ENCODE measurements at regions not wholly inside any gene's neighbourhood (a gene's known extent, or its start where the extent isn't known, plus 50 kb on each side); places are given as distances from the start of the nearest gene placed in this dataset.
A peak's percentile ranks its signal among the peaks of the same experiment; 100 is the strongest.
"Not testable (repeated sequence)": the region's sequence is repeated elsewhere in the genome, so short reads cannot be mapped to it uniquely, and the experiment has no call there.

DNA sequence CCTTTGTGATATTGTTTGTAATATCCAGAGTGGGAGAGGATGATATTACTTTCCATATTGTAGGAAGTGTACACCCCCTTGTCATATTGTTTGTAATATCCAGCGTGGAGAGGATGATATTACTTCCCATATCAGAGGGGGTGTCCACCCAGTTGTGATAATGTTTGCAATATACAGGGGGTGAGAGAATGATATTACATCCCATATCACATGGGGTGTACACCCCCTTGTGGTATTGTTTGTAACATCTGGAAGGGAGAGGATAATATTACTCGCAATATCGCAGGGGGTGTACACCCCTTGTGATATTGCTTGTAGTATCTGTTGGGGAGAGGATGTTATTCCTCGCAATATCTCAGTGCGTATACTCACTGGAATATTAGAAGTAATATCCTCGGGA, 61.5 kb downstream of the PRSS23 start:
- H3K9me3 Mint-ChIP-seq: no peaks in the 10 kb centered on the region
- DNase-seq: no peak
- ATAC-seq: no peak
- H3K4me1 Mint-ChIP-seq: no peaks in the 10 kb centered on the region
- H3K4me3 Mint-ChIP-seq: no peak overlapping the region
- peaks cover 30% of the 10 kb centered on the region for H3K27me3 Mint-ChIP-seq
- no peak overlapping the region for H3K27ac Mint-ChIP-seq

GRCh38 chr11:86863476-86863875, 63.1 kb downstream of the PRSS23 start:
- DNase-seq (no peak), ATAC-seq (no peak)
- H3K27me3 Mint-ChIP-seq: peaks cover 13% of the 10 kb centered on the region
- H3K4me3 Mint-ChIP-seq: no peak overlapping the region
- no peaks in the 10 kb centered on the region for H3K9me3 Mint-ChIP-seq
- no peak overlapping the region for H3K27ac Mint-ChIP-seq
- H3K4me1 Mint-ChIP-seq: no peaks in the 10 kb centered on the region

DNA sequence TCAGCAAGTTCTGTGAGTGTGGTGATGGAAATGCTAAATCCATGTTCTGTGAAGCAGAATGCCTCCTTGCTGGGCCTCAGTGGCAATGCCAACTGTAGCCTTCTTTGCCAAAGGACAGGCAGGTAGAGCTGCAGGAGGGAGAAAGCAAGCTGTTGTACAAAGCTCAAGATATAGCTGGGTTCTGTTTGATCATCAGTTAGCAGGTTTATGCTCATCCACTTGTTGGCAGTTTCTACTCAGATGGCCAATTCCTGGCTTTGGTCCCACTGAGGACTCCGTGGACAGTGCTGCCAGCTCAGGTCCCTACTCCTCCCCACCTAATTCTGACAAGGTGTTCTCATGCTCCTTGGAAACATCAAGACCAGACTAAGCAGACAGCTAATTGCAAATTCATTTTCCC, 65.1 kb downstream of the PRSS23 start:
- Mint-ChIP-seq H3K9me3 (no peaks in the 10 kb centered on the region), H3K27me3 (no peaks in the 10 kb centered on the region), H3K27ac (no peak overlapping the region), H3K4me3 (no peak overlapping the region), H3K4me1 (no peaks in the 10 kb centered on the region)
- DNase-seq (no peak), ATAC-seq (no peak)

- DNase-seq: no peak
- Mint-ChIP-seq H3K9me3 (no peaks in the 10 kb centered on the region), H3K27me3 (no peaks in the 10 kb centered on the region), H3K4me3 (no peak overlapping the region), H3K27ac (no peak overlapping the region), H3K4me1 (no peaks in the 10 kb centered on the region)
- ATAC-seq: no peak
These were observed 69.2 kb downstream of the PRSS23 start for GRCh38 chr11:86869531-86869930.

DNA sequence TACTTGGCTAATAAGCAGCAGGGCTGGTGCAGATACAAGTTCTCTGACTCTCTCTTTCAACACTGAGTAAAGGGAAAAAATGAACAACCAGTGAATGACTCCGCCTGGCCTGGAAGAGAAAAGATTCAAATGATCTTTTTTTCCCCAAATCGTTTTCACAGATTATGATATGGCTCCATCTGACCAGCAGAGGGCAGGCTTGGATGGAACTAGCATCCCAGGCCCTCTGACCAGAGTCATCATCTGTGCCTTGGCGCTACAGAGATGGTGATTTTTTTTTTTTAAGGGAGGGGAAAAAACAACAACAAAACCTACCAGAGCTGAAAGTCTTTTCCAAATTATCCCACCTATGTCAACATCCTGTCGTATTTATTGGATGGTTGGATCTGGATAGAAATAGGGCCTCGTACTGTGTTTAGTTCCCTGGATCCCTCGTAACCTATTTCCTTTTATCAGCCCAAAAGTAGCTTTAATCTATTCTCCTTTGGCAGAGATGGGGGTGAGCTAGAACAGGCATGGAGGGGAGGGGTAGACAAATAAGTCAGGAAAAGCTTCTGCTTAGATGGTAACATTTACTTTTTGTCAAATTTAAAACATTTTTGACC, 69.7 kb downstream of the PRSS23 start:
- no peak overlapping the region for H3K27ac Mint-ChIP-seq
- no peaks in the 10 kb centered on the region for H3K4me1 Mint-ChIP-seq
- no peak overlapping the region for H3K4me3 Mint-ChIP-seq
- H3K27me3 Mint-ChIP-seq: no peaks in the 10 kb centered on the region
- H3K9me3 Mint-ChIP-seq: no peaks in the 10 kb centered on the region
- peak; percentile 61 for ATAC-seq
- peak; percentile 25 to 30 for DNase-seq

DNA sequence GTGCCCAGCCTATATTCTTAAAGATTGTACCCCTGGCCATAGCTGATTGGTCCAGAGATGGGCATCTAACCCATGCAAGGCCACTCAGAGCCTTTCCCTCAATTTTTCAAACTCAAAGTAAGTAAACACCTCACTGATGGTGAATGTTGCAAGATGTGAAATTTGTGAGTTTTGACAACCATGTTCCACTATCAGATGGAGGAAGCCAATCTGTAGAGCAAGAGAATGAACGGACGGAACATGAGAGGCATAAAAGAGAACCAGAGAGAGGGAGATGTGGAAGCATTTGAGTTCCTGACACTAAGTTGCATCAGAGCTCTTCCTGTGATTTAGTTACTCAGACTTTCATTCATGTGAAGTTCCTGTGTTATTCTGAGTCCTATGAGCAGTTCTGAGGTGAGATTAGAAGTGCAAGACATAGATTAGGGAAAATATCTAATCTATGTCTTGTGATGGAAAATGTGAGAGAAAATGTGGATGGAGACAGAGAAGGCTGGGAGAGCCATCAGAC, 73.3 kb downstream of the PRSS23 start:
- DNase-seq: no peak
- Mint-ChIP-seq H3K27me3 (no peaks in the 10 kb centered on the region), H3K4me3 (no peak overlapping the region), H3K9me3 (no peaks in the 10 kb centered on the region), H3K27ac (no peak overlapping the region), H3K4me1 (no peaks in the 10 kb centered on the region)
- ATAC-seq: no peak

DNA sequence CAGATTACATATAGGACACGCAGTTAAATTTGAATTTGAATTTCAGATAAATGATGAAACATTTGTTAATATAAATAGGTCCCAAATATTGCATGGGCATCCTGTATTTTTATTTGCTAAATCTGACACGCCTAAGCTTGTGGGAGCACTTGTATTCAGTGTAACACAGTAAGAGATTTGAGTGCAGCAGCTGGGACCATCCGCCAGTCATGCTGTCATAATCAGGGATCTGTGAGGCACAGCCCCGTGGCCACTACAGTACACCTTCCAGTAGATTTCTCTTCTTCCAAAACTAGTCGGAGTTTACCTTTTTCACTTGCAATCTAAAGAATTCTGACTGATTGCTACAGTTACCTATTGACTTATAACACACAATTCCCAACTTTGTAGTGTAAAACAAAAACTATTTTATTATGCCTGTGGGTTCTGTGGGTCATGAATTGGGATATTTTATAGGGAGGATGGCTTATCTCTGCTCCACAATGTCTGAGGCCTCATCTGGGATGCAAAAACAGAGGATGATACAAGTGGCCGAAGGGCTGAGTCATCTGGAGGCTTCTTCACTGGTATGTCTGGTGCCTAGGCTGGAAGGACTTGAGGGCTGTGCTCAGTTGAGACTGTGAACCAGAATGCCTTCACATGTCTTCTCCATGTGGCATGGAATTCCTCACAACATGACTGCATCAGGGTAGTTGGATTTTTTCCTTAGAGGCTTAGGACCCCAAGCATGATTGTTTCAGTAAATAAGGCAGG, 74.1 kb downstream of the PRSS23 start:
- no peaks in the 10 kb centered on the region for H3K27me3 Mint-ChIP-seq
- ATAC-seq: no peak
- H3K4me1 Mint-ChIP-seq: no peaks in the 10 kb centered on the region
- no peaks in the 10 kb centered on the region for H3K9me3 Mint-ChIP-seq
- no peak for DNase-seq
- no peak overlapping the region for H3K27ac Mint-ChIP-seq
- no peak overlapping the region for H3K4me3 Mint-ChIP-seq

DNA sequence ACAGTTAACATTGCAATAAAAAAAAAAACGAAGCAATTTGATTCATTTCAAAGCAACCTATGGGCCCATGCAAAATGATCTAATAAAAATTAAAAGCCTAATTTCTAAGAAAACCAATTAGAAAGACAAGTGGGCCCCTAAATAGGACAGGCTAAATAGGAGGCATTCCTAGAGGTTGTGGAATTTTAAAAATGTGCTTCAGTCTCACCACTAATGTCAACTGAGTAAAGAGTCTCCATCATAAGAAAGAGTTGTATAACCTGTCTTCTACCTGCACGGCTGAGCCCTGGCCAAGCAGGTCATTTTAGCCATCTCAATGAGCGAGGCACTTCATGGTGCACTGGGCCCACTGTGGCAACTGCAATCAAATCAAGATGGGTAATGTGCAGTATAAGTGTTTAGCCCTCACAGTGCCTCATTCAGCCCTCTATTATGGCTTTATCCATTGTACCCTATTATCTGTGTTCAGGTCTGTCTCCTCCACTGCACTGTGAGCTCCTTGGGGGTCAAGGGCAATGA, 76.4 kb downstream of the PRSS23 start:
- H3K4me1 Mint-ChIP-seq: no peaks in the 10 kb centered on the region
- no peak overlapping the region for H3K4me3 Mint-ChIP-seq
- H3K27ac Mint-ChIP-seq: no peak overlapping the region
- H3K27me3 Mint-ChIP-seq: no peaks in the 10 kb centered on the region
- H3K9me3 Mint-ChIP-seq: no peaks in the 10 kb centered on the region
- DNase-seq (no peak), ATAC-seq (no peak)

GRCh38 chr11:86877503-86877902, 77.2 kb downstream of the PRSS23 start:
- Mint-ChIP-seq H3K27me3 (no peaks in the 10 kb centered on the region), H3K4me3 (no peak overlapping the region), H3K27ac (no peak overlapping the region), H3K9me3 (no peaks in the 10 kb centered on the region), H3K4me1 (no peaks in the 10 kb centered on the region)
- ATAC-seq: no peak
- DNase-seq: no peak

GRCh38 chr11:86879241-86879640, 76.0 kb downstream of the FZD4 start:
- not testable (repeated sequence) for H3K4me1 Mint-ChIP-seq, ATAC-seq, H3K27me3 Mint-ChIP-seq, H3K9me3 Mint-ChIP-seq, DNase-seq, H3K27ac Mint-ChIP-seq, H3K4me3 Mint-ChIP-seq

DNA sequence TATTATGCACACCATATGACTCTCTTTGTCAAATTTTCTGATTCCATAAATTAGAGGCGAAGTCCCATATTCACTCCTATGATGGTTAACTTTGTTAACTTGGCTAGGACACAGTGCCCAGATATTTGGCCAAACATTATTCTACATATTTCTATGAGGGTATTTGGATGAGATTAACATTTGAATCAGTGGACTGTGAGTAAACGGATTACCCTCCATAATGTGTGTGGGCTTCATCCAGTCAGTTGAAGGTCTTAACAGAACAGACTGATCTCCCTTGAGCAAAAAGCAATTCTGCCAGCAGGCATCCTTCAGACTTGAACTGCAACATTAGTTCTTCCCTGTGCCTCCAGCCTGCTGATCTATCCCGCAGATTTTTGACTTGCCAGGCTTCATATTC, 69.9 kb downstream of the FZD4 start:
- H3K4me1 Mint-ChIP-seq: no peaks in the 10 kb centered on the region
- no peak overlapping the region for H3K27ac Mint-ChIP-seq
- no peak overlapping the region for H3K4me3 Mint-ChIP-seq
- DNase-seq: no peak
- no peak for ATAC-seq
- H3K9me3 Mint-ChIP-seq: no peaks in the 10 kb centered on the region
- peaks cover 15% of the 10 kb centered on the region for H3K27me3 Mint-ChIP-seq

GRCh38 chr11:86888164-86889000, 66.8 kb downstream of the FZD4 start:
- H3K4me3 Mint-ChIP-seq: no peak overlapping the region
- ATAC-seq (no peak), DNase-seq (no peak)
- no peaks in the 10 kb centered on the region for H3K4me1 Mint-ChIP-seq
- no peak overlapping the region for H3K27ac Mint-ChIP-seq
- H3K9me3 Mint-ChIP-seq: no peaks in the 10 kb centered on the region
- peaks cover 21% of the 10 kb centered on the region for H3K27me3 Mint-ChIP-seq

- peaks cover 21% of the 10 kb centered on the region for H3K27me3 Mint-ChIP-seq
- H3K27ac Mint-ChIP-seq: no peak overlapping the region
- H3K4me1 Mint-ChIP-seq: no peaks in the 10 kb centered on the region
- no peak for DNase-seq
- no peak for ATAC-seq
- H3K4me3 Mint-ChIP-seq: no peak overlapping the region
- H3K9me3 Mint-ChIP-seq: no peaks in the 10 kb centered on the region
These were observed 66.2 kb downstream of the FZD4 start for GRCh38 chr11:86889001-86889341.

DNA sequence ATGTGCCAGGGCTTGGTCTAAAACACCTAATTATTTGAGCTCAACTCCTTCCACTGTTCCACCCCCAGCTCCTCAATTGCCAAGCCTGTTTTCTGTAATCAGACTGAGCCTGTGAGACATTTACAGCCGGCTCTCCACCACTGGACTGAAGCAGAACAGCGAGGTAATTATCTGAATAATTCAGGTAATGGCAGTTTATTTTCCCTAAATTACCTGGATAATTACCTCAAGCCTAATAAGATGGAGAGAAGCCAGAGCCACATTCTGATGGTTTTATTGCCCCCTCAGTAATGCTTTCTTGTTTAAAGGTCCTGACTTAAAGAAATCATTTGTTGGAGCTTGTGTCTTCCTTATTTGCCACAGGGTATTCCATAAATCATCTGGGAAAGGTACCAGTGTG, 64.2 kb downstream of the FZD4 start:
- no peak overlapping the region for H3K4me3 Mint-ChIP-seq
- H3K9me3 Mint-ChIP-seq: no peaks in the 10 kb centered on the region
- H3K4me1 Mint-ChIP-seq: no peaks in the 10 kb centered on the region
- H3K27ac Mint-ChIP-seq: no peak overlapping the region
- H3K27me3 Mint-ChIP-seq: peaks cover 21% of the 10 kb centered on the region
- DNase-seq: no peak
- ATAC-seq: no peak

DNA sequence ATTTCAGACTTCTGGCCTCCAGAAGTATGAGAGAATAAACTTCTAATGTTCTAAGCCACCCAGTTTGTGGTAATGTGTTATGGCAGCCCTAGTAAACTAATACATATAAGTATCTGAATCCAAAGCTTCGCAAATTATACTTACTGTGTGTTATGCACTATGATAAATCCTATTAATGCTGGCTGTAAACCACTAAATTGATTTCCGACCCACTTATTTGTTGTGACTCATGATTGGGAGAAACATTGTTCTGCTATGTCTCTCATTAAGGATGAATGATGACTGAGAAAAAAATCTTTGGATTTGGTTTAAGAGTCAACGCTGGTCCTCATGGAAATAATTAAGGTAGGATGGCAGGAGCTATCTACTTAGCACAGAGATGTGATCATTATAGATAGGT, 62.0 kb downstream of the FZD4 start:
- no peak overlapping the region for H3K27ac Mint-ChIP-seq
- peaks cover 12% of the 10 kb centered on the region for H3K27me3 Mint-ChIP-seq
- H3K4me1 Mint-ChIP-seq: no peaks in the 10 kb centered on the region
- ATAC-seq (no peak), DNase-seq (no peak)
- H3K4me3 Mint-ChIP-seq: no peak overlapping the region
- no peaks in the 10 kb centered on the region for H3K9me3 Mint-ChIP-seq
